Upper lobe of left lung (tissue), 6 donors: ENCODE measurements at regions not wholly inside any gene's neighbourhood (a gene's known extent, or its start where the extent isn't known, plus 50 kb on each side); places are given as distances from the start of the nearest gene placed in this dataset.

Source experiments
- ATAC-seq, 2 donors: fragments of 200-7000 bp; cut with Tn5 transposase; one replicate each; pipeline ENCODE4 v1.9.1; 2022; ENCODE audit warnings: mild to moderate bottlenecking in 2 of 2, moderate library complexity in 2 of 2; ENCODE audit not compliant: low FRiP score in 2 of 2
- DNase-seq, 2 donors: peaks; one replicate each; pipeline ENCODE4 v3.0.0-alpha.2; 2019 to 2020
- H3K27ac ChIP-seq, 4 donors: fragments of 200-600 bp; sonication (generic); one replicate each; pipeline ENCODE4 v1.5.1; 2016 to 2019
- H3K27me3 ChIP-seq, 4 donors: fragments of 200-600 bp; sonication (generic); one replicate each; pipeline ENCODE4 v1.5.1; 2017 to 2019
- H3K36me3 ChIP-seq, 4 donors: fragments of 200-600 bp; sonication (generic); one replicate each; pipeline ENCODE4 v1.5.1; 2016 to 2019
- H3K4me1 ChIP-seq, 4 donors: fragments of 200-600 bp; sonication (generic); one replicate each; pipeline ENCODE4 v1.5.1; 2018 to 2019
- H3K4me3 ChIP-seq, 4 donors: fragments of 200-600 bp; sonication (generic); one replicate each; pipeline ENCODE4 v1.5.1; 2017 to 2019; ENCODE audit warnings: mild to moderate bottlenecking in 2 of 4, moderate library complexity in 1 of 4
- H3K9me3 ChIP-seq, 4 donors: fragments of 200-600 bp; sonication (generic); one replicate each; pipeline ENCODE4 v1.5.1; 2018 to 2019
- EP300 ChIP-seq, 4 donors: sonication (generic); formaldehyde crosslinking; IDR thresholded peaks; one replicate each; pipeline ENCODE4 v1.5.1; 2017; ENCODE audit warnings: antibody characterized with exemption in 4 of 4, control low read depth in 2 of 4
- POLR2A ChIP-seq, 4 donors: fragments of 450-650 bp; IDR thresholded peaks; one replicate each; pipeline ENCODE4 v1.5.1; 2016 to 2017; ENCODE audit warnings: antibody characterized with exemption in 4 of 4, mild to moderate bottlenecking in 2 of 4
- POLR2AphosphoS5 ChIP-seq, 2 donors: sonication (generic); formaldehyde crosslinking; IDR thresholded peaks; one replicate each; pipeline ENCODE4 v1.5.1; 2017; ENCODE audit warnings: antibody characterized with exemption in 2 of 2
- whole genome bisulfite sequencing, 2 donors: methylation state at CpG; one replicate each; pipeline ENCODE4 v1.1.5; 2017 to 2018; 5-methylcytosine and 5-hydroxymethylcytosine counted together
- TF ChIP-seq, protein P1 (sequence below), 6 experiments: fragments of 450-650 bp in 4 of 6; fragments of 200-600 bp in 2 of 6; sonication (generic) in 2 of 6; IDR thresholded peaks; one replicate each; pipeline ENCODE4 v1.5.1; 2016 to 2019; ENCODE audit warnings: antibody characterized with exemption in 6 of 6
- donor health status: DM: no; HTN: no; CAD: no; lungs with moderate emphysema.
- donor health status: DM: no; HTN: yes; CAD: no; lungs with severe emphysema.

DNA sequence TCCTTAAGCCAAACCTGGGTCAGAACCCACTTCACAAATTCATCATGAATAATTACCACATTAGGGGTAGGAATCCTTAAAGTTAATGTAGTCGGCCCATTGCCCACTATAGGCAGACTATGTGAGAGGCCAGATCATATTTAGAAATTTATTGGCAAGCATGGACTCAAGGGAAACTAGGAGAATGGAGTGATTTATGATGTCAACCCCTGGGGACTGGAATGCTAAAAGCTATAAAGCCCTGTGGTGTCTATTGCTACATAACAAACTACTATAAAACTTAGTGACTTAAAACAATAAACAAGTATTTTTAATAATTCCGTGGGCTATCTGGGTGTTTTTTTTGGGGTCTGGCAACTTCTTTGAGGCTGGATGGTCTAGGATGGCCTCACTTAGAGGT lies 93.9 kb downstream of the PPP1R2C start:
- ATAC-seq (no peak), DNase-seq (no peak)
- H3K9me3 ChIP-seq = no peaks in the 10 kb centered on the region
- H3K27ac ChIP-seq = no peak overlapping the region
- no peaks in the 10 kb centered on the region for H3K36me3 ChIP-seq
- no peaks in the 10 kb centered on the region for H3K4me1 ChIP-seq
- 85 to 89% methylated on average over 2 of the region's 2 CpGs for WGBS, 2 donors
- no peak overlapping the region for H3K4me3 ChIP-seq
- no peak for TF ChIP-seq EP300 (IDR thresholded peaks at IDR 0.05)
- TF ChIP-seq, protein P1, sequence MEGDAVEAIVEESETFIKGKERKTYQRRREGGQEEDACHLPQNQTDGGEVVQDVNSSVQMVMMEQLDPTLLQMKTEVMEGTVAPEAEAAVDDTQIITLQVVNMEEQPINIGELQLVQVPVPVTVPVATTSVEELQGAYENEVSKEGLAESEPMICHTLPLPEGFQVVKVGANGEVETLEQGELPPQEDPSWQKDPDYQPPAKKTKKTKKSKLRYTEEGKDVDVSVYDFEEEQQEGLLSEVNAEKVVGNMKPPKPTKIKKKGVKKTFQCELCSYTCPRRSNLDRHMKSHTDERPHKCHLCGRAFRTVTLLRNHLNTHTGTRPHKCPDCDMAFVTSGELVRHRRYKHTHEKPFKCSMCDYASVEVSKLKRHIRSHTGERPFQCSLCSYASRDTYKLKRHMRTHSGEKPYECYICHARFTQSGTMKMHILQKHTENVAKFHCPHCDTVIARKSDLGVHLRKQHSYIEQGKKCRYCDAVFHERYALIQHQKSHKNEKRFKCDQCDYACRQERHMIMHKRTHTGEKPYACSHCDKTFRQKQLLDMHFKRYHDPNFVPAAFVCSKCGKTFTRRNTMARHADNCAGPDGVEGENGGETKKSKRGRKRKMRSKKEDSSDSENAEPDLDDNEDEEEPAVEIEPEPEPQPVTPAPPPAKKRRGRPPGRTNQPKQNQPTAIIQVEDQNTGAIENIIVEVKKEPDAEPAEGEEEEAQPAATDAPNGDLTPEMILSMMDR (IDR thresholded peaks at IDR 0.05) = no peak
- TF ChIP-seq POLR2A (IDR thresholded peaks at IDR 0.05) = no peak
- no peak for TF ChIP-seq POLR2AphosphoS5 (IDR thresholded peaks at IDR 0.05)
- no peaks in the 10 kb centered on the region for H3K27me3 ChIP-seq

DNA sequence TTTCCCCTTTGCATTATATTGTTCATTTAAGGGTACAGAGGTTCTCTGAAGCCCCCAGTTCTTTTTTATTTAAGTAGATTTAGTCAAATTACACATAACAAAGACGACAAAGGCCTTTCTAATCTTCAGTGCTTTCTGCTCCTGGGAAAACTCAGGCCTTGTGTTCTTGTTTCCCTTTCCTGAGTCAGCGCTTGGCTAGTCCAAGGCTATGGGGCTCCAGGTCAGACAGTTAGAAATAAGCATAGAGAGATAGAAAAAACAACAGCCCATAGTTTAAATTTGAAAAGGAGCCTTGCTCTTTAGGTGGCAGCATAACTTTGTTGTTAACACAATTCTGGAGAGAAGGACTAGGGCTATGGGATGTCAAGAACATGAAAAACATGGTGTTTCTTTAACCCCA lies 97.3 kb downstream of the PPP1R2C start:
- H3K36me3 ChIP-seq = no peaks in the 10 kb centered on the region
- no peak overlapping the region for H3K4me3 ChIP-seq
- no peak overlapping the region for H3K27ac ChIP-seq
- DNase-seq (no peak), ATAC-seq (no peak)
- WGBS, 2 donors = 43 to 71% methylated on average over 2 of the region's 2 CpGs
- H3K4me1 ChIP-seq = no peaks in the 10 kb centered on the region
- H3K9me3 ChIP-seq = no peaks in the 10 kb centered on the region
- TF ChIP-seq EP300 (IDR thresholded peaks at IDR 0.05) (no peak), POLR2AphosphoS5 (IDR thresholded peaks at IDR 0.05) (no peak), POLR2A (IDR thresholded peaks at IDR 0.05) (no peak)
- TF ChIP-seq, protein P1 (IDR thresholded peaks at IDR 0.05) = no peak
- H3K27me3 ChIP-seq = no peaks in the 10 kb centered on the region

DNA sequence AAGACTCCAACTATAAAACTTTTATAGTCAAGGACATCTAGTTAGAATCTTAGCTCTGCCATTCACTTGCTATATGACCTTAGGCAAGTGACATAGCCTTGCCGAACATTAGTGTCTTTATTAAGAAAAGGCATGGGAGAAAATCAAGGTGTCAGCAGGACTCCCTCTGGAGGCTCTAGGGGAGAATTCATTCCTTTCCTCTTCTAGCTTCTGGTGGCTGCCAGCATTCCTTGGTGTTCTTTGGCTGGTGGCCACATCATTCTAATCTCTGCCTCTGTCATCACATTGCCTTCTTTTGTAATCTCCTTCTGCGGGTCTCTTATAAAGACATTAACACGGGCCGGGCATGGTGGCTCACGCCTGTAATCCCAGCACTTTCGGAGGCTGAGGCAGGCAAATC lies 99.8 kb downstream of the PPP1R2C start:
- TF ChIP-seq EP300 (IDR thresholded peaks at IDR 0.05) (no peak), POLR2AphosphoS5 (IDR thresholded peaks at IDR 0.05) (no peak), POLR2A (IDR thresholded peaks at IDR 0.05) (no peak)
- TF ChIP-seq, protein P1 (IDR thresholded peaks at IDR 0.05) = no peak
- DNase-seq (no peak), ATAC-seq (no peak)
- Histone ChIP-seq H3K4me3 (no peak overlapping the region), H3K9me3 (no peaks in the 10 kb centered on the region), H3K4me1 (no peaks in the 10 kb centered on the region), H3K27ac (no peak overlapping the region), H3K27me3 (no peaks in the 10 kb centered on the region), H3K36me3 (no peaks in the 10 kb centered on the region)
- 60 to 82% methylated on average over 6 of the region's 6 CpGs for WGBS, 2 donors

DNA sequence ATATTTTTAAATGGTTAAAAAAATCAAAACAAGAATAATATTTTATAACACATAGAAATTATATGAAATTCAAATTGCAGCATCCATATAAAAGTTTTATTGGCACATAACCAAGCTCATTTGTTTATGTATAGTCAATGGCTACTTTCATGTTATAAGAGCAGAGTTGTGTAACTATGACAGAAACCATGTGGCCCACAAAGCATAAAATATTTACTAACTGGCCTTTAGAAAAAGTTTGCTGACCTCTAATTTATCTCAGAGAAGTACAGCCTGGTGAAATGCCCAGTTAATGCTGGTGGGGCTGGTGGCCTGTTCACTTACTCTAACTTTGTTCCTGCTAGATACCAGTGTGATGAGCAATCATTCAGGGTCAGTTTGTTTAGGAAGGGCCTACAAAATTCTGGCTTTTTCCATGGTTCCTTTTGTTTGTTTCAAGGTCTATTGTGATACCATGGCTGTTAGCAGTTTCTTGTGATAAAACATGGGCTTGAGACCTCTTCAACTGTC lies 104.6 kb downstream of the PPP1R2C start:
- no peaks in the 10 kb centered on the region for H3K36me3 ChIP-seq
- no peak overlapping the region for H3K4me3 ChIP-seq
- H3K27me3 ChIP-seq = no peaks in the 10 kb centered on the region
- H3K4me1 ChIP-seq = no peaks in the 10 kb centered on the region
- peaks cover 0 to 6% (median 0%) of the 10 kb centered on the region in 4 donors for H3K9me3 ChIP-seq
- no peak for TF ChIP-seq EP300 (IDR thresholded peaks at IDR 0.05)
- no peak for TF ChIP-seq POLR2A (IDR thresholded peaks at IDR 0.05)
- no peak for TF ChIP-seq POLR2AphosphoS5 (IDR thresholded peaks at IDR 0.05)
- DNase-seq (no peak), ATAC-seq (no peak)
- H3K27ac ChIP-seq = no peak overlapping the region

DNA sequence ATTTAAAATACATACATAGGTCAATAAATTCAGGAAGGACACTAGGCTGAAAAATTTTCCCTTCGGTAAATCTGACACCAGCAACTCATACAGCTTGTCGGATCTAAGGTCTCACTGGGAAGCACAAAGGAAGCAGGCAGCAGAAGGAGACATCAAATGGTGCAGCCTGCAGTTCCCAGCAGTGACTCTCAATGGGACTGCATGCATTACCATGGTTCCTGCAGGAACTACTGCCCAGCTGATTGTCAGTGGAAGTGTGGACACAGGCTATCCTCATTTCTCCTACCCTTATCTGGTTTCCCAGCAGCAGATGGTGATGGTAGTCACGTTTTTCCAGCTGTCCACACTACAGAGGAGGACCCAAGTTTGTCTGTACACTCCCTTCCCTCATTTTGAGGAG lies 113.3 kb downstream of the PPP1R2C start:
- Histone ChIP-seq H3K9me3 (peaks cover 0 to 1% (median 0%) of the 10 kb centered on the region in 4 donors), H3K27ac (no peak overlapping the region), H3K4me3 (no peak overlapping the region), H3K4me1 (no peaks in the 10 kb centered on the region), H3K36me3 (no peaks in the 10 kb centered on the region), H3K27me3 (no peaks in the 10 kb centered on the region)
- ATAC-seq = no peak
- no peak for DNase-seq
- whole genome bisulfite sequencing, 2 donors = 73 to 91% methylated on average over 3 of the region's 3 CpGs
- TF ChIP-seq POLR2AphosphoS5 (IDR thresholded peaks at IDR 0.05) = no peak
- no peak for TF ChIP-seq EP300 (IDR thresholded peaks at IDR 0.05)
- TF ChIP-seq POLR2A (IDR thresholded peaks at IDR 0.05) = no peak
- TF ChIP-seq, protein P1 (IDR thresholded peaks at IDR 0.05) = no peak
